ENCODE measurements at regions not wholly inside any gene's neighbourhood (a gene's known extent, or its start where the extent isn't known, plus 50 kb on each side); places are given as distances from the start of the nearest gene placed in this dataset.

DNA sequence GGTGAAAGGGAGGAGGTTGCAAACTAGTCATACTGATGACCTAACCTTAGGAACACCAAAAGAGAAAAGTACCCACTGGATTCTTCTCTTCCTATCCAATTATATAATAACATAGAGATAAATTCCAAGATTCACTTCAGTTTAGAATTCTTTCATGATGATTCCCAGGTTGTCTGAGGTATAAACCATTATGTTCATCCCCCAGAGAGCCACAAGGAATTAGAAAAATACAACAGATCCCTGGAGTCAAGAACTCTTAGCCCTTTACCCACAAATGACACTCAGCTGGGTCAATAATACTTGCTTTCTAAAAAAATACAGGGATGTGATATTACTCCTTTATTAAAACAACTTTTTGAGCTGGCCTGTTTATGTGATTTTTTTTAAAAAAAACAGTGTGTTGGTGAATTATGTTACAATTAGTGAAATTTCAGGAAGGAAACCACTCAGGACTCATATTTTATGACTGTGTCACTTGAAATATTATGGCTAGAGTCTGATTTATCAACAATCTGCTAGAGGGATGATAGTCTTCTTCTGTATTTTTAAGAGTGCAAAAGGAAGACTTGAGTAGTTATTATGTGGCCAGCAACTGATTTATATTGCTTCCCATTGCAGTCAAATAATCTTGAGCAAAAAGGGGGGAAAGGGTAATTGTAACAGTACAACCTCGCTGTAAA is 338.2 kb downstream of the NFIB start:
- ATAC-seq (no peak), DNase-seq (no peak)
- H3K27ac Mint-ChIP-seq = no peak overlapping the region
- POLR2A ChIA-PET = no interaction called here
- H3K27me3 Mint-ChIP-seq = peaks cover 0 to 1% (median 0%) of the 10 kb centered on the region in 5 donors
- no peaks in the 10 kb centered on the region for H3K4me1 Mint-ChIP-seq
- H3K4me3 Mint-ChIP-seq = no peak overlapping the region
- peaks cover 0 to 16% (median 2%) of the 10 kb centered on the region in 9 donors for H3K9me3 Mint-ChIP-seq
- H3K36me3 Mint-ChIP-seq = peaks cover 0 to 4% (median 0%) of the 10 kb centered on the region in 3 donors

DNA sequence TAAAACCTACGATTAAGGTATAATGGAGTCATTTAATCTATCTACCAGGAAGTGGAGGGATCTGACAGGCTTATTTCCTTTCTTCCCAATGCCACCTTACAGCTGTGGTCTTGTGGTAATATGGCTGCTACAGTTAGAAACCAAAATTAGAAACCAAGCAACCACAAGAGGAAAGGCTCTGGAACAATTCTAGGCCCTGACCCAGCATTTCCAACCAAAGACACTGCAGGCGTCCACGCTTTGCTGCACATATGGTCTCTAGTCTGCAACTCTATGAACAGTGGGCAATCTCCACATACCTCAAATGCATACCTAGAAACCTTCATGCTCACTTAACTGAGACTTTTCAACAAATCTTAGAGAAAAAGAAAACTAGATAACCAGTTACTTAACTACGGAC is 339.1 kb downstream of the NFIB start:
- Mint-ChIP-seq H3K9me3 (peaks cover 0 to 18% (median 2%) of the 10 kb centered on the region in 9 donors), H3K4me1 (no peaks in the 10 kb centered on the region), H3K27me3 (peaks cover 0 to 1% (median 0%) of the 10 kb centered on the region in 5 donors), H3K4me3 (no peak overlapping the region), H3K36me3 (peaks cover 0 to 4% (median 0%) of the 10 kb centered on the region in 3 donors), H3K27ac (no peak overlapping the region)
- ATAC-seq (no peak), DNase-seq (no peak)
- POLR2A ChIA-PET = no interaction called here

DNA sequence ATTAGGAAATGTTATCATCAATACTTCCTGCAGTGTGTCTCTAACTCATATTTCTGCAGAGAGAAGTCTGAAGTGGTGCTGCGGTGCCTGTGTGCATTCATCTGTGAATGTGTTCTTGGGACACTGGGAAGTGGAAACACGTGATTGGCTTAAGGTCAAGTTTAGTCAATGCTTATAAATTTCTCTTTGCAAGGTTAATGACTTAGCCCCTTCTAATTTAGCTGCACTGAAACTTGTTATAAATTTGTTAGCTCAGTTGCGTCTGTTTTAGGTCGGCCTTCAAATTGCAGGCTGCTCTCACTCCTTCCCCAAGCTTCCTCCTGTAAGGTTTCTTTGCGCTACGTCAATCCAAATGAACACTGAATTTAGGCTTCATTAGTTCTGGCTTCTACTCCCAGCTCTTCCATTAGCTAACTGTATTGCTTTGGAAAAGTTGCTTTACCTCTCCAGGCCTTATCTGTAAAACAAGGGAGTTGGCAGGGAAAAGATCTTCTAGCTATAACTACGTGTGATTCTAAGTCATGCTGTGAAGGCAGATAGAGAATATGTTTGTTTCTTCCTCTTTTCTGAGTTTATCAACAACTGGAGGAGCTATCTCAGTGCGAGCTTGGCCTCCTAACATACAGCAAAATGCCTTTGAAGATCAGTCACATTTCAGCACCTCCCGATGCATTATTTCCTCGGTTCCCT is 341.8 kb downstream of the NFIB start:
- peaks cover 0 to 4% (median 0%) of the 10 kb centered on the region in 3 donors for H3K36me3 Mint-ChIP-seq
- peaks cover 0 to 19% (median 2%) of the 10 kb centered on the region in 9 donors for H3K9me3 Mint-ChIP-seq
- POLR2A ChIA-PET = no interaction called here
- H3K27ac Mint-ChIP-seq = no peak overlapping the region
- H3K27me3 Mint-ChIP-seq = no peaks in the 10 kb centered on the region
- H3K4me1 Mint-ChIP-seq = no peaks in the 10 kb centered on the region
- ATAC-seq = no peak
- no peak overlapping the region for H3K4me3 Mint-ChIP-seq
- no peak for DNase-seq

DNA sequence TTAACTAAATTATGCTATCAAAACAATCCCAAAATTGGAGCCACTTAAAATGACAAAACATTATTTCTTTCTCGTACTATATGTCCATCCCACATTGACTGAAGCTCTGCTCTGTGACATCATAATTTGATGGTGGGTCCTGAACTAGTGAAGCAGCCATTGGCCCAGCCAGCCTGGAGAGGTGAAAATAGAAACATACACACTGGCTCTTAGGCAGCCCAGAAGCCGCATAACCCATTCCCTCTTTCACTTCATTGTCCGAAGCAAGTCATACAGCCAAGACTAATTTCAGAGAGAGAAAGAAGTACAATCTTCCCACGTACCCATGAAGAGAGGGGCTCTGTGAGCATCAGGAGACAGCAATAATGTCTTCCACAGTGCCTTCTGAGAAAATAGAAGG is 342.5 kb downstream of the NFIB start:
- DNase-seq (no peak), ATAC-seq (no peak)
- Mint-ChIP-seq H3K27ac (no peak overlapping the region), H3K36me3 (peaks cover 0 to under 1% (median 0%) of the 10 kb centered on the region in 3 donors), H3K4me1 (no peaks in the 10 kb centered on the region), H3K4me3 (no peak overlapping the region), H3K27me3 (no peaks in the 10 kb centered on the region), H3K9me3 (peaks cover 0 to 15% (median 2%) of the 10 kb centered on the region in 9 donors)
- POLR2A ChIA-PET = no interaction called here

- Mint-ChIP-seq H3K4me3 (no peak overlapping the region), H3K4me1 (no peaks in the 10 kb centered on the region), H3K27ac (no peak overlapping the region), H3K27me3 (no peaks in the 10 kb centered on the region), H3K36me3 (no peaks in the 10 kb centered on the region), H3K9me3 (peaks cover 0 to 15% (median 2%) of the 10 kb centered on the region in 9 donors)
- DNase-seq = no peak
- POLR2A ChIA-PET = no interaction called here
- no peak for ATAC-seq
Observed at GRCh38 chr9:13970426-13970825, 343.5 kb downstream of the NFIB start.

DNA sequence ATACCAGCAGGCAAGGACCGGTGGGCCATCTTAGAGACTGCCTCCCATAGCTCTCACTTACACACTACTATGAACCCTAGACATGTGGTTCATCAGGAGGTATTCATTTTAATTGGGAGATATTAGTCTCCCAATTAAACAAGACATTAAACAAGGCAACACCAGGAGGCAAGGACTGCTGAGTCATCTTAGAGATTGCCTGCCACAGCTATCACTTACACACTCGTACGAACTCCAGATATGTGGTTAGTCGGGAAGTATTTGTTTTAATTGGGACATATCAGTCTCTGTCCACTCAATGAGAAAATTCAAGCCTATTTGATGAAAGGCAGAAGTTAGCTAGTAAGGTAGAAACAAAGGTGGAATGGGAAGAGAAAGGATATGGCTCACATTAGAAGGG is 343.9 kb downstream of the NFIB start:
- Mint-ChIP-seq H3K4me1 (no peaks in the 10 kb centered on the region), H3K36me3 (no peaks in the 10 kb centered on the region), H3K9me3 (peaks cover 0 to 15% (median 2%) of the 10 kb centered on the region in 9 donors), H3K27ac (no peak overlapping the region), H3K4me3 (no peak overlapping the region), H3K27me3 (no peaks in the 10 kb centered on the region)
- POLR2A ChIA-PET = no interaction called here
- ATAC-seq (no peak), DNase-seq (no peak)

DNA sequence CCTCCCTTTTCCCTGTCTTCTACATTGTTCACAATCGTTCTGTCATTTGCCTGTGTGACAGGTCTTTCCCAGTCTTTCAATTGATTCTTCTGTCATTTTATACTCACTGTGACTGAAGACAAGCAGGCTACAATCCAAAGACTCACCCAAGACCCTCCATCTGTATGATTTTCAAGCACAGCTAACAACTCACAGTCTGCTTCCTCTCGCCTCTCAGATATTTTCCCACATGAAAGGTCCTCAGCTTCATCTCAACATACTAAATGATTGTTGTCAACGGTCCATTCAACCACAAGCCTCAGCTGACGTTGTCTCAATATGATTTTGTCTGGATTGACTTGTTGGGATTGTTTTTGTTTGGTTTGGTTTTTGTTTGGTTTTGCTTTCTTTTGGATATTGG is 346.5 kb downstream of the NFIB start:
- ATAC-seq = no peak

DNA sequence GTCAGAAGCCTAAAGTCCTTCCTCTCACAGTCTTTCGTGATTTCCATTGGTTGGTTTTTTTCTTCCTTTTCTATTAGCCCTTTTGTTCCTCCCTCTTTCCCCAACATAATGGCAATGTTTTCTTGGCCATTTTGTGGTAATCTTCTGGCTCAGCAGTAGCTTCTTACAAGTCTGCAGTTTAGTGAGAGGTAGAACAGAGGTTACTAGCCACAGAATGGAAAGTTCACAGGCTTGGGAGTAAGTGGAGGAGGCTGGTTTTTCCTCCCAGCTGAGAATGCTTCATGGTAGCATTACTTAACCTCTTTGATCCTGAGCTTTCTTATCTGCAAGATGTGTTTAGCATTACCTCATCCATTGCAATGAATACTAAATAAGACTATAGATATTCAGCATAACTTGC is 346.9 kb downstream of the NFIB start:
- Mint-ChIP-seq H3K4me1 (no peaks in the 10 kb centered on the region), H3K27me3 (no peaks in the 10 kb centered on the region), H3K4me3 (no peak overlapping the region), H3K9me3 (peaks cover 0 to 15% (median 2%) of the 10 kb centered on the region in 9 donors), H3K36me3 (no peaks in the 10 kb centered on the region), H3K27ac (no peak overlapping the region)
- POLR2A ChIA-PET = no interaction called here
- ATAC-seq (no peak), DNase-seq (no peak)

More for the DNA sequence above, 346.5 kb downstream of the NFIB start:
- no peak for DNase-seq
- H3K4me1 Mint-ChIP-seq = no peaks in the 10 kb centered on the region
- no peak overlapping the region for H3K4me3 Mint-ChIP-seq
- no peaks in the 10 kb centered on the region for H3K27me3 Mint-ChIP-seq
- POLR2A ChIA-PET = no interaction called here
- H3K9me3 Mint-ChIP-seq = peaks cover 0 to 19% (median 2%) of the 10 kb centered on the region in 9 donors
- H3K27ac Mint-ChIP-seq = no peak overlapping the region
- no peaks in the 10 kb centered on the region for H3K36me3 Mint-ChIP-seq

GRCh38 chr9:13963005-13963653 is 350.8 kb downstream of the NFIB start:
- ATAC-seq (no peak), DNase-seq (no peak)
- no peaks in the 10 kb centered on the region for H3K4me1 Mint-ChIP-seq
- peaks cover 0 to 10% (median 4%) of the 10 kb centered on the region in 9 donors for H3K9me3 Mint-ChIP-seq
- no peaks in the 10 kb centered on the region for H3K27me3 Mint-ChIP-seq
- H3K27ac Mint-ChIP-seq = no peak overlapping the region
- POLR2A ChIA-PET = no interaction called here
- H3K36me3 Mint-ChIP-seq = no peaks in the 10 kb centered on the region
- H3K4me3 Mint-ChIP-seq = no peak overlapping the region

GRCh38 chr9:13962006-13962405 is 351.9 kb downstream of the NFIB start:
- ATAC-seq (no peak), DNase-seq (no peak)
- peaks cover 0 to 5% (median 2%) of the 10 kb centered on the region in 9 donors for H3K9me3 Mint-ChIP-seq
- no peak overlapping the region for H3K27ac Mint-ChIP-seq
- H3K36me3 Mint-ChIP-seq = no peaks in the 10 kb centered on the region
- H3K4me1 Mint-ChIP-seq = no peaks in the 10 kb centered on the region
- no peak overlapping the region for H3K4me3 Mint-ChIP-seq
- H3K27me3 Mint-ChIP-seq = no peaks in the 10 kb centered on the region
- POLR2A ChIA-PET = no interaction called here

DNA sequence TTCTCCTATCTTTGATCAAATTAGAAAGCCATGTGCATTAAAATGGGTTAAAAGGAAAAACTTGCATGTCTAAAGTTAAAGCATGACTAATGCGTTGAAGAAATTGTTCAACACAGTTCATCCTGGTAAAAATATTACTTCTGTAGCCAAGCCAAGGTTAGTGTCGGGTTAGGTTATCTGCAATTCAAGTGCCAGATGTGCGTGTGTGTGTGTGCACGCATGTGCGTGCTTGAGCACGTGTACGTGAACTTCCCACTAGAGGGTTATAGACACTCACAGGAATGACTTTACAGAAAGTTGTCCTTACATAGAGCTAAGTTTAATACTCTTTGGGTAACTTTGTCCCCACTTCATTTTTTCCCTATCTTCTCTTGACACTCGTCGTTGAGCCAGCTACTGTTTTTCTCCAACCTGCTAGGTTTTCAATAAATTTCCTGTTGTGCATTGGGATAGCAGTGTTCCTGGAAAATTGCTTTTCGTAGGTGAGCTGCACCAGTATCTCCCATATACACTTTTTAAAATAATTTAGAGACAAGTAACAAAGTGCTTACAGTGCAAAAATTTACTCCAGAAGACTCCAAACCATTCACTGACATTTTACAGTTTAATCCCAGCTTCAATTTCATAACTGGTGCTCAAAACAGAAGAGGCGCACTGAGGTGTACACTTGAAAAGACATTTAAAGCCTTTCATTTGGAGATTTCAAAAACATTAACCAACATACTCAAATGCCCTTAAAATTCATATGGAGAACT is 353.8 kb downstream of the NFIB start:
- DNase-seq (no peak), ATAC-seq (no peak)
- Mint-ChIP-seq H3K36me3 (no peaks in the 10 kb centered on the region), H3K4me3 (no peak overlapping the region), H3K27ac (no peak overlapping the region), H3K4me1 (no peaks in the 10 kb centered on the region), H3K9me3 (peaks cover 0 to 5% (median 2%) of the 10 kb centered on the region in 9 donors), H3K27me3 (no peaks in the 10 kb centered on the region)
- POLR2A ChIA-PET = no interaction called here

GRCh38 chr9:13958672-13959071 is 355.3 kb downstream of the NFIB start:
- no peak overlapping the region for H3K27ac Mint-ChIP-seq
- POLR2A ChIA-PET = no interaction called here
- DNase-seq (no peak), ATAC-seq (no peak)
- no peaks in the 10 kb centered on the region for H3K27me3 Mint-ChIP-seq
- no peak overlapping the region for H3K4me3 Mint-ChIP-seq
- H3K36me3 Mint-ChIP-seq = no peaks in the 10 kb centered on the region
- H3K4me1 Mint-ChIP-seq = no peaks in the 10 kb centered on the region
- peaks cover 0 to 4% (median 0%) of the 10 kb centered on the region in 9 donors for H3K9me3 Mint-ChIP-seq

- no peaks in the 10 kb centered on the region for H3K4me1 Mint-ChIP-seq
- H3K4me3 Mint-ChIP-seq = no peak overlapping the region
- H3K27ac Mint-ChIP-seq = no peak overlapping the region
- DNase-seq (no peak), ATAC-seq (no peak)
- no peaks in the 10 kb centered on the region for H3K27me3 Mint-ChIP-seq
- H3K36me3 Mint-ChIP-seq = no peaks in the 10 kb centered on the region
- POLR2A ChIA-PET = interaction anchor here (0.7 kb wide), 1 partner anchor 211 kb away, joined by 3 read pairs; no protein-coding TSS in a partner anchor
- peaks cover 0 to 4% (median 0%) of the 10 kb centered on the region in 9 donors for H3K9me3 Mint-ChIP-seq
Observed at GRCh38 chr9:13957089-13957488, 356.9 kb downstream of the NFIB start.

Data from naive thymus-derived CD8-positive, alpha-beta T cell (primary cell).